ENCODE measurements at regions not wholly inside any gene's neighbourhood (a gene's known extent, or its start where the extent isn't known, plus 50 kb on each side); places are given as distances from the start of the nearest gene placed in this dataset.
"Not testable (repeated sequence)": the region's sequence is repeated elsewhere in the genome, so short reads cannot be mapped to it uniquely, and the experiment has no call there.

GRCh38 chr5:82537687-82538306 lies 259.6 kb upstream of the RPS23 start:
- no peak for DNase-seq (ENCODE audit: low spot score)
- Histone ChIP-seq H3K27ac (no peak overlapping the region), H3K9me3 (ENCODE audit: low read depth) (no peaks in the 10 kb centered on the region), H3K36me3 (no peaks in the 10 kb centered on the region), H3K27me3 (no peaks in the 10 kb centered on the region), H3K79me2 (ENCODE audit: low read depth) (no peaks in the 10 kb centered on the region), H3K4me2 (no peak overlapping the region), H4K20me1 (ENCODE audit: low read depth) (no peaks in the 10 kb centered on the region), H3F3A (ENCODE audit: low read depth) (no peaks in the 10 kb centered on the region), H2AFZ (replicated peaks) (no peak overlapping the region), H3K9ac (no peak overlapping the region), H3K4me1 (no peaks in the 10 kb centered on the region), H3K4me3 (no peak overlapping the region)
- H3K36me3 Mint-ChIP-seq, result no peaks in the 10 kb centered on the region
- no peak for TF ChIP-seq EZH2phosphoT487 (IDR thresholded peaks at IDR 0.05)
- TF ChIP-seq EZH2 (IDR thresholded peaks at IDR 0.05), result no peak
- no peak for TF ChIP-seq CTCF (IDR thresholded peaks at IDR 0.05)
- H3K27ac Mint-ChIP-seq, result no peak overlapping the region
- no peak overlapping the region for H3K4me3 Mint-ChIP-seq
- H3K4me1 Mint-ChIP-seq, result peaks cover 7% of the 10 kb centered on the region
- H3K27me3 Mint-ChIP-seq (ENCODE audit: insufficient read depth, low read depth), result peaks cover 2% of the 10 kb centered on the region
- no peaks in the 10 kb centered on the region for H3K9me3 Mint-ChIP-seq

- Histone ChIP-seq H3K4me2 (no peak overlapping the region), H3K79me2 (ENCODE audit: low read depth) (no peaks in the 10 kb centered on the region), H3K9ac (no peak overlapping the region), H4K20me1 (ENCODE audit: low read depth) (no peaks in the 10 kb centered on the region), H3K4me3 (no peak overlapping the region), H3F3A (ENCODE audit: low read depth) (no peaks in the 10 kb centered on the region), H2AFZ (replicated peaks) (no peak overlapping the region), H3K4me1 (no peaks in the 10 kb centered on the region), H3K36me3 (no peaks in the 10 kb centered on the region), H3K27ac (no peak overlapping the region), H3K9me3 (ENCODE audit: low read depth) (no peaks in the 10 kb centered on the region), H3K27me3 (no peaks in the 10 kb centered on the region)
- no peak for DNase-seq (ENCODE audit: low spot score)
- H3K36me3 Mint-ChIP-seq, result peaks cover 4% of the 10 kb centered on the region
- peaks cover 2% of the 10 kb centered on the region for H3K27me3 Mint-ChIP-seq (ENCODE audit: insufficient read depth, low read depth)
- H3K9me3 Mint-ChIP-seq, result peaks cover 16% of the 10 kb centered on the region
- no peak overlapping the region for H3K4me3 Mint-ChIP-seq
- H3K27ac Mint-ChIP-seq, result no peak overlapping the region
- peaks cover 4% of the 10 kb centered on the region for H3K4me1 Mint-ChIP-seq
- no peak for TF ChIP-seq EZH2 (IDR thresholded peaks at IDR 0.05)
- no peak for TF ChIP-seq EZH2phosphoT487 (IDR thresholded peaks at IDR 0.05)
- no peak for TF ChIP-seq CTCF (IDR thresholded peaks at IDR 0.05)
Observed at GRCh38 chr5:82534986-82535385, 256.8 kb upstream of the RPS23 start.

GRCh38 chr5:82532075-82532474 lies 253.9 kb upstream of the RPS23 start:
- peaks cover 16% of the 10 kb centered on the region for H3K9me3 Mint-ChIP-seq
- not testable (repeated sequence) for H3K4me1 Mint-ChIP-seq; H3K36me3 ChIP-seq; H3K79me2 ChIP-seq (ENCODE audit: low read depth); H3K9me3 ChIP-seq (ENCODE audit: low read depth); H3K9ac ChIP-seq; H3F3A ChIP-seq (ENCODE audit: low read depth); H3K4me1 ChIP-seq; H3K4me3 ChIP-seq; H4K20me1 ChIP-seq (ENCODE audit: low read depth); H3K4me3 Mint-ChIP-seq; H3K27ac Mint-ChIP-seq; H3K27me3 ChIP-seq; DNase-seq (ENCODE audit: low spot score); H2AFZ ChIP-seq (replicated peaks); H3K4me2 ChIP-seq; H3K27ac ChIP-seq; H3K36me3 Mint-ChIP-seq; H3K27me3 Mint-ChIP-seq (ENCODE audit: insufficient read depth, low read depth)

GRCh38 chr5:82526540-82526939 lies 248.4 kb upstream of the RPS23 start:
- DNase-seq (ENCODE audit: low spot score), result no peak
- Histone ChIP-seq H3K27me3 (no peaks in the 10 kb centered on the region), H3K36me3 (no peaks in the 10 kb centered on the region), H3K27ac (no peak overlapping the region), H3K79me2 (ENCODE audit: low read depth) (no peaks in the 10 kb centered on the region), H3K4me3 (no peak overlapping the region), H4K20me1 (ENCODE audit: low read depth) (no peaks in the 10 kb centered on the region), H3F3A (ENCODE audit: low read depth) (no peaks in the 10 kb centered on the region), H2AFZ (replicated peaks) (no peak overlapping the region), H3K9me3 (ENCODE audit: low read depth) (no peaks in the 10 kb centered on the region), H3K4me1 (peaks cover 8% of the 10 kb centered on the region), H3K9ac (no peak overlapping the region), H3K4me2 (no peak overlapping the region)
- peaks cover 11% of the 10 kb centered on the region for H3K9me3 Mint-ChIP-seq
- H3K27ac Mint-ChIP-seq, result no peak overlapping the region
- peaks cover 2% of the 10 kb centered on the region for H3K27me3 Mint-ChIP-seq (ENCODE audit: insufficient read depth, low read depth)
- H3K4me3 Mint-ChIP-seq, result no peak overlapping the region
- TF ChIP-seq EZH2phosphoT487 (IDR thresholded peaks at IDR 0.05) (no peak), CTCF (IDR thresholded peaks at IDR 0.05) (no peak), EZH2 (IDR thresholded peaks at IDR 0.05) (no peak)
- H3K36me3 Mint-ChIP-seq, result no peaks in the 10 kb centered on the region
- peaks cover 7% of the 10 kb centered on the region for H3K4me1 Mint-ChIP-seq
